HCT116 (cell line): ENCODE measurements at regions not wholly inside any gene's neighbourhood (a gene's known extent, or its start where the extent isn't known, plus 50 kb on each side); places are given as distances from the start of the nearest gene placed in this dataset.

Experiments used
- ATAC-seq: fragments of 200-7000 bp; cut with Tn5 transposase; 2 replicates; pipeline ENCODE4 v1.9.1; 2020; ENCODE audit warnings: mild to moderate bottlenecking, moderate library complexity
- BruUV-seq: library from RNA; stranded (reverse); fragments of 400-500 nt; replicated peaks from 2 replicates; lab custom pipeline; 2021; lab: Mats Ljungman, UMichigan
- CTCF ChIA-PET: fragments of 300-600 bp; sonication (Branson Sonifier 250); formaldehyde crosslinking; loops from one replicate; lab custom pipeline; 2021; ENCODE audit warnings: antibody characterized with exemption; lab: Charles Lee
- POLR2A ChIA-PET: fragments of 300-600, 350-600 bp; sonication (Branson Sonifier 250); formaldehyde crosslinking; loops from one replicate; lab custom pipeline; 2021; ENCODE audit warnings: antibody characterized with exemption; lab: Charles Lee
- RAD21 ChIA-PET, 2 experiments: fragments of 300-600 bp; sonication (Branson Sonifier 250); formaldehyde crosslinking; loops; one replicate each; lab custom pipeline; 2023; ENCODE audit warnings: low total read pairs in 2 of 2; ENCODE audit not compliant: uncharacterized antibody in 2 of 2, unreplicated experiment in 2 of 2, low non-redundant PET in 1 of 2; lab: Charles Lee
- DNase-seq: peaks from one replicate; pipeline ENCODE4 v3.0.0-alpha.2; 2010; ENCODE audit warnings: low read depth, low spot score
- H2AFZ ChIP-seq: fragments of 200-600 bp; shearing (Covaris generic), sonication (generic); 2 replicates; pipeline ENCODE4 v1.6.1; 2017; ENCODE audit warnings: low read depth, mixed run types, mixed read lengths, antibody characterized with exemption, low read length; ENCODE audit not compliant: poor library complexity, severe bottlenecking
- H3K27ac ChIP-seq: 2 replicates; pipeline ENCODE4 v1.5.1; 2012; ENCODE audit warnings: low read depth, low read length
- H3K27me3 ChIP-seq: fragments of 200-600 bp; sonication (generic); 2 replicates; pipeline ENCODE4 v1.6.1; 2016; ENCODE audit warnings: mixed run types, low read length, mixed read lengths; ENCODE audit not compliant: insufficient read depth
- H3K36me3 ChIP-seq, 2 experiments: fragments of 200-500 bp in 1 of 2; fragments of 200-600 bp in 1 of 2; sonication (Bioruptor generic) in 1 of 2; sonication (generic) in 1 of 2; 2 replicates each; pipeline versions ENCODE4 v1.5.1 to v1.6.1; 2014 to 2016; ENCODE audit warnings: low read length in 2 of 2, inconsistent platforms in 1 of 2, mixed read lengths in 1 of 2, mixed run types in 1 of 2; ENCODE audit not compliant: insufficient read depth in 2 of 2, control insufficient read depth in 1 of 2
- H3K4me1 ChIP-seq, 2 experiments: fragments of 200-600 bp in 1 of 2; sonication (generic) in 1 of 2; 2 replicates each; pipeline versions ENCODE4 v1.5.1 to v1.6.1; 2012 to 2017; ENCODE audit warnings: low read length in 2 of 2, inconsistent platforms in 1 of 2, mild to moderate bottlenecking in 1 of 2, mixed read lengths in 1 of 2, mixed run types in 1 of 2, moderate library complexity in 1 of 2; ENCODE audit not compliant: insufficient read depth in 2 of 2, control insufficient read depth in 1 of 2
- H3K4me2 ChIP-seq: fragments of 200-600 bp; sonication (generic); 2 replicates; pipeline ENCODE4 v1.6.1; 2017; ENCODE audit warnings: mixed run types, low read length, mixed read lengths
- H3K4me3 ChIP-seq, 2 experiments: fragments of 200-600 bp in 1 of 2; sonication (generic) in 1 of 2; replicated peaks in 1 of 2; 2 replicates each; pipeline ENCODE4 v1.5.1; 2011 to 2016; ENCODE audit warnings: low read length in 2 of 2, control low read depth in 1 of 2, low read depth in 1 of 2, mild to moderate bottlenecking in 1 of 2, mixed read lengths in 1 of 2, mixed run types in 1 of 2
- H3K79me2 ChIP-seq: fragments of 200-600 bp; sonication (generic); 2 replicates; pipeline ENCODE4 v1.6.1; 2017; ENCODE audit warnings: mild to moderate bottlenecking, mixed run types, low read length, moderate library complexity, mixed read lengths; ENCODE audit not compliant: insufficient read depth
- H3K9ac ChIP-seq: fragments of 200-600 bp; sonication (generic); 2 replicates; pipeline ENCODE4 v1.6.1; 2016; ENCODE audit warnings: low read length, mixed read lengths
- H3K9me2 ChIP-seq: fragments of 200-600 bp; sonication (generic), shearing (Covaris generic); 2 replicates; pipeline ENCODE4 v1.6.1; 2017; ENCODE audit warnings: mixed run types, mild to moderate bottlenecking, moderate library complexity; ENCODE audit not compliant: insufficient read depth
- H3K9me3 ChIP-seq, 2 experiments: fragments of 200-500 bp in 1 of 2; fragments of 200-600 bp in 1 of 2; sonication (Bioruptor generic) in 1 of 2; sonication (generic) in 1 of 2; 2 replicates each; pipeline ENCODE4 v1.6.1; 2014 to 2017; ENCODE audit warnings: low read length in 2 of 2, mixed read lengths in 2 of 2, inconsistent platforms in 1 of 2, low read depth in 1 of 2, mild to moderate bottlenecking in 1 of 2, mixed run types in 1 of 2, moderate library complexity in 1 of 2; ENCODE audit not compliant: control insufficient read depth in 1 of 2, insufficient read depth in 1 of 2
- H4K20me1 ChIP-seq: fragments of 200-600 bp; sonication (generic), shearing (Covaris generic); 2 replicates; pipeline ENCODE4 v1.6.1; 2017; ENCODE audit warnings: mixed run types, mild to moderate bottlenecking, moderate library complexity; ENCODE audit not compliant: insufficient read depth
- ATF3 ChIP-seq: IDR thresholded peaks from 2 replicates; pipeline ENCODE4 v1.6.1; 2012
- CEBPB ChIP-seq: IDR thresholded peaks from 2 replicates; pipeline ENCODE4 v1.6.1; 2012; ENCODE audit warnings: low read depth
- EGR1 ChIP-seq: IDR thresholded peaks from 2 replicates; pipeline ENCODE4 v1.6.1; 2012; ENCODE audit warnings: low read depth
- ELF1 ChIP-seq: IDR thresholded peaks from 2 replicates; pipeline ENCODE4 v1.6.1; 2012; ENCODE audit warnings: low read depth, borderline replicate concordance
- EZH2phosphoT487 ChIP-seq: fragments of 200-600 bp; IDR thresholded peaks from 2 replicates; pipeline ENCODE4 v1.6.1; 2018; ENCODE audit warnings: antibody characterized with exemption, borderline replicate concordance
- POLR2AphosphoS5 ChIP-seq: IDR thresholded peaks from 2 replicates; pipeline ENCODE4 v1.6.1; 2011; ENCODE audit warnings: mild to moderate bottlenecking, low read depth, low read length, moderate library complexity
- RAD21 ChIP-seq: IDR thresholded peaks from 2 replicates; pipeline ENCODE4 v1.6.1; 2012; ENCODE audit warnings: low read depth, mild to moderate bottlenecking
- SIN3A ChIP-seq: IDR thresholded peaks from 2 replicates; pipeline ENCODE4 v1.6.1; 2012; ENCODE audit warnings: low read depth
- ZBTB33 ChIP-seq: IDR thresholded peaks from 2 replicates; pipeline ENCODE4 v1.6.1; 2011; ENCODE audit warnings: mild to moderate bottlenecking, low read length, moderate library complexity; ENCODE audit not compliant: insufficient replicate concordance; ENCODE audit errors: extremely low read depth
- ZFX ChIP-seq: fragments of 450-650 bp; IDR thresholded peaks from 2 replicates; pipeline ENCODE4 v1.6.1; 2017
- intact Hi-C: fragments of 100-400 bp; cut with micrococcal nuclease; formaldehyde crosslinking; loops from 2 replicates; pipeline ENCODE4 v1.10.0; 2022

DNA sequence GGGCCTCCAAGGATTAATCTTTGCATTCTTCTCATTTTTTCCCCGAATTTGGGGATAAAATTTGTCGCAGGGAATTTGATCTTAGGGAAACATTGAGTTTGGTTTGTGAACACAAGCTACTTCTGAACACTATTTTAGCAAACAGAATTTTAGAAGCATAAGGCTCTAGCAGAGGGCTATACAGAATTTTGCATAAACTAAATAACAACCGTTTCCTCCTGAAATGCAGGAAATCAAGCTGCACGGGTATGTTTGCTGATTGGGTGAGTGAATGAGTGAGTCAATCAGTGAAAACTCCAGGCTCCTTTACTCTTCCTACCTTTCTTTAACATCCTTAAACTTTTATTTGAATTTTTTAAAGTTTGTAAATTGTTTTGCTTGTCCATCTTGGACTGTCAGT is 81.3 kb upstream of the GNAO1 start:
- no TSS peak for BruUV-seq
- no peaks in the 10 kb centered on the region for H3K9me3 ChIP-seq
- ChIA-PET RAD21 (no interaction called here), POLR2A (no interaction called here), CTCF (no interaction called here)
- H3K4me3 ChIP-seq = no peak overlapping the region
- ATAC-seq (no peak), DNase-seq (no peak)
- TF ChIP-seq ATF3 = no peak
- TF ChIP-seq CEBPB = no peak
- TF ChIP-seq ZBTB33 = no peak
- no peak for TF ChIP-seq RAD21
- no peaks in the 10 kb centered on the region for H3K9me2 ChIP-seq
- no peaks in the 10 kb centered on the region for H4K20me1 ChIP-seq
- H2AFZ ChIP-seq = no peak overlapping the region
- H3K9ac ChIP-seq = no peak overlapping the region
- no peaks in the 10 kb centered on the region for H3K4me1 ChIP-seq
- H3K4me2 ChIP-seq = no peak overlapping the region
- intact Hi-C loops = no loop called here
- no peak overlapping the region for H3K27ac ChIP-seq
- H3K79me2 ChIP-seq = no peaks in the 10 kb centered on the region
- peaks cover 34% of the 10 kb centered on the region for H3K27me3 ChIP-seq
- H3K36me3 ChIP-seq = no peaks in the 10 kb centered on the region

DNA sequence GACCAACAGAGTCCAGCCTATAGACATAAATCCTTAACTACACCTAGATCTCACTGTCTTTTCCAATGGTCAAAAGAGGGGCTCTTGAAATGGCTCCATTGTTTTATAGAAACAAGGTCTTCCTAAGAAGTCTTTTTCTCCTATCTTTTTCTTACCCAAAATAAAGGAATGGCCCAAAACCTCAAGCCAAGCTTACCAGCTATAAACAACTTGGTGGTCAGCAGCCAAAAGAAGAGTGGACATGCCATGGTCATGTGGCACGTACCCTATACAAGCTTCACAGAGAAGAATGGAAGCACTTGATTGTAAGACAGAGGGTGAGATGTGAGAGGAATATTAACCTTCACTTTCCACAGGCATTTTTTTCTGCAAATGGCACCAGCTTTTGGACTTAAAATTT is 82.1 kb upstream of the GNAO1 start:
- no TSS peak for BruUV-seq
- Histone ChIP-seq H4K20me1 (no peaks in the 10 kb centered on the region), H3K27ac (no peak overlapping the region), H3K79me2 (no peaks in the 10 kb centered on the region), H3K9me2 (no peaks in the 10 kb centered on the region), H3K9me3 (no peaks in the 10 kb centered on the region), H3K4me1 (no peaks in the 10 kb centered on the region), H2AFZ (no peak overlapping the region), H3K4me2 (no peak overlapping the region), H3K4me3 (no peak overlapping the region), H3K9ac (no peak overlapping the region), H3K36me3 (no peaks in the 10 kb centered on the region), H3K27me3 (peaks cover 33% of the 10 kb centered on the region; the same call in 1 of the 2 replicates)
- CTCF ChIA-PET = no interaction called here
- POLR2A ChIA-PET = no interaction called here
- ATAC-seq (no peak), DNase-seq (no peak)
- no peak for TF ChIP-seq RAD21
- no peak for TF ChIP-seq ZFX
- no peak for TF ChIP-seq SIN3A
- no peak for TF ChIP-seq EZH2phosphoT487
- TF ChIP-seq ELF1 = no peak
- TF ChIP-seq EGR1 = no peak
- TF ChIP-seq POLR2AphosphoS5 = no peak
- no peak for TF ChIP-seq ATF3
- RAD21 ChIA-PET = no interaction called here
- intact Hi-C loops = no loop called here
